Neural progenitor cell (in vitro differentiated cells): ENCODE measurements at regions not wholly inside any gene's neighbourhood (a gene's known extent, or its start where the extent isn't known, plus 50 kb on each side); places are given as distances from the start of the nearest gene placed in this dataset.

Experiments
- CTCF ChIP-seq: fragments of 200-600 bp; sonication (generic); IDR thresholded peaks from 2 replicates; pipeline ENCODE4 v1.5.1; 2017; ENCODE audit warnings: antibody characterized with exemption, mild to moderate bottlenecking
- EZH2 ChIP-seq: fragments of 200-600 bp; sonication (generic); IDR thresholded peaks from 2 replicates; pipeline ENCODE4 v1.6.1; 2017; ENCODE audit warnings: antibody characterized with exemption, mild to moderate bottlenecking, moderate library complexity
- EZH2phosphoT487 ChIP-seq: fragments of 200-600 bp; sonication (generic); IDR thresholded peaks from 2 replicates; pipeline ENCODE4 v1.6.1; 2017; ENCODE audit warnings: antibody characterized with exemption

- TF ChIP-seq CTCF (no peak), EZH2 (no peak), EZH2phosphoT487 (no peak)
Observed at GRCh38 chrX:39639871-39640270, 457.9 kb downstream of the BCOR start.
